ENCODE measurements at regions not wholly inside any gene's neighbourhood (a gene's known extent, or its start where the extent isn't known, plus 50 kb on each side); places are given as distances from the start of the nearest gene placed in this dataset.

- Histone ChIP-seq H3F3A (ENCODE audit: control insufficient read depth, insufficient read depth) (no peaks in the 10 kb centered on the region), H3K4me3 (ENCODE audit: low read length) (no peak overlapping the region), H3K4me1 (ENCODE audit: control insufficient read depth, low read length) (no peaks in the 10 kb centered on the region), H3K27ac (ENCODE audit: low read depth, low read length) (no peak overlapping the region), H3K79me2 (ENCODE audit: control insufficient read depth, low read length) (no peaks in the 10 kb centered on the region), H3K27me3 (ENCODE audit: control insufficient read depth, low read length) (no peaks in the 10 kb centered on the region), H4K20me1 (ENCODE audit: control insufficient read depth, insufficient read depth, low read depth, low read length) (no peaks in the 10 kb centered on the region), H3K36me3 (ENCODE audit: control insufficient read depth, low read length) (no peaks in the 10 kb centered on the region), H3K9me2 (replicated peaks; ENCODE audit: control insufficient read depth, low read length) (no peaks in the 10 kb centered on the region), H3K9me3 (ENCODE audit: control insufficient read depth, insufficient read depth, low read length) (no peaks in the 10 kb centered on the region), H3K4me2 (ENCODE audit: low read length) (no peak overlapping the region)
- no peak for TF ChIP-seq EZH2phosphoT487 (IDR thresholded peaks at IDR 0.05; ENCODE audit: borderline replicate concordance, low read length)
- no peak for TF ChIP-seq CTCF (IDR thresholded peaks at IDR 0.05; ENCODE audit: low read depth, low read length, poor library complexity, severe bottlenecking)
Observed at GRCh38 chr9:30584559-30584958, 1799.9 kb upstream of the ACO1 start.

- no peak overlapping the region for H3K27ac ChIP-seq (ENCODE audit: low read depth, low read length)
- no peaks in the 10 kb centered on the region for H3K9me2 ChIP-seq (replicated peaks; ENCODE audit: control insufficient read depth, low read length)
- H3K4me1 ChIP-seq (ENCODE audit: control insufficient read depth, low read length) = no peaks in the 10 kb centered on the region
- no peaks in the 10 kb centered on the region for H4K20me1 ChIP-seq (ENCODE audit: control insufficient read depth, insufficient read depth, low read depth, low read length)
- H3K36me3 ChIP-seq (ENCODE audit: control insufficient read depth, low read length) = no peaks in the 10 kb centered on the region
- no peak overlapping the region for H3K4me3 ChIP-seq (ENCODE audit: low read length)
- no peaks in the 10 kb centered on the region for H3K79me2 ChIP-seq (ENCODE audit: control insufficient read depth, low read length)
- no peaks in the 10 kb centered on the region for H3K9me3 ChIP-seq (ENCODE audit: control insufficient read depth, insufficient read depth, low read length)
- no peak overlapping the region for H3K4me2 ChIP-seq (ENCODE audit: low read length)
- H3F3A ChIP-seq (ENCODE audit: control insufficient read depth, insufficient read depth) = no peaks in the 10 kb centered on the region
- H3K27me3 ChIP-seq (ENCODE audit: control insufficient read depth, low read length) = no peaks in the 10 kb centered on the region
- TF ChIP-seq EZH2phosphoT487 (IDR thresholded peaks at IDR 0.05; ENCODE audit: borderline replicate concordance, low read length) (no peak), CTCF (IDR thresholded peaks at IDR 0.05; ENCODE audit: low read depth, low read length, poor library complexity, severe bottlenecking) (no peak)
Observed at GRCh38 chr9:30591461-30591860, 1793.0 kb upstream of the ACO1 start.

GRCh38 chr9:30597608-30598007 is 1786.8 kb upstream of the ACO1 start:
- Histone ChIP-seq H3K79me2 (ENCODE audit: control insufficient read depth, low read length) (no peaks in the 10 kb centered on the region), H3K36me3 (ENCODE audit: control insufficient read depth, low read length) (no peaks in the 10 kb centered on the region), H3K9me2 (replicated peaks; ENCODE audit: control insufficient read depth, low read length) (no peaks in the 10 kb centered on the region), H3K4me1 (ENCODE audit: control insufficient read depth, low read length) (no peaks in the 10 kb centered on the region), H3K4me2 (ENCODE audit: low read length) (no peak overlapping the region), H3F3A (ENCODE audit: control insufficient read depth, insufficient read depth) (no peaks in the 10 kb centered on the region), H3K27ac (ENCODE audit: low read depth, low read length) (no peak overlapping the region), H4K20me1 (ENCODE audit: control insufficient read depth, insufficient read depth, low read depth, low read length) (no peaks in the 10 kb centered on the region), H3K9me3 (ENCODE audit: control insufficient read depth, insufficient read depth, low read length) (no peaks in the 10 kb centered on the region), H3K27me3 (ENCODE audit: control insufficient read depth, low read length) (no peaks in the 10 kb centered on the region), H3K4me3 (ENCODE audit: low read length) (no peak overlapping the region)
- no peak for TF ChIP-seq CTCF (IDR thresholded peaks at IDR 0.05; ENCODE audit: low read depth, low read length, poor library complexity, severe bottlenecking)
- no peak for TF ChIP-seq EZH2phosphoT487 (IDR thresholded peaks at IDR 0.05; ENCODE audit: borderline replicate concordance, low read length)

- Histone ChIP-seq H3K79me2 (ENCODE audit: control insufficient read depth, low read length) (no peaks in the 10 kb centered on the region), H3K27ac (ENCODE audit: low read depth, low read length) (no peak overlapping the region), H3K4me2 (ENCODE audit: low read length) (no peak overlapping the region), H3K36me3 (ENCODE audit: control insufficient read depth, low read length) (no peaks in the 10 kb centered on the region), H4K20me1 (ENCODE audit: control insufficient read depth, insufficient read depth, low read depth, low read length) (no peaks in the 10 kb centered on the region), H3K4me3 (ENCODE audit: low read length) (no peak overlapping the region), H3K4me1 (ENCODE audit: control insufficient read depth, low read length) (no peaks in the 10 kb centered on the region), H3K9me2 (replicated peaks; ENCODE audit: control insufficient read depth, low read length) (no peaks in the 10 kb centered on the region), H3K27me3 (ENCODE audit: control insufficient read depth, low read length) (no peaks in the 10 kb centered on the region), H3K9me3 (ENCODE audit: control insufficient read depth, insufficient read depth, low read length) (no peaks in the 10 kb centered on the region), H3F3A (ENCODE audit: control insufficient read depth, insufficient read depth) (no peaks in the 10 kb centered on the region)
- TF ChIP-seq CTCF (IDR thresholded peaks at IDR 0.05; ENCODE audit: low read depth, low read length, poor library complexity, severe bottlenecking) (no peak), EZH2phosphoT487 (IDR thresholded peaks at IDR 0.05; ENCODE audit: borderline replicate concordance, low read length) (no peak)
Observed at GRCh38 chr9:30605936-30606335, 1778.5 kb upstream of the ACO1 start.

Measured in DOHH2 (cell line).